ENCODE measurements at regions not wholly inside any gene's neighbourhood (a gene's known extent, or its start where the extent isn't known, plus 50 kb on each side); places are given as distances from the start of the nearest gene placed in this dataset.

DNA sequence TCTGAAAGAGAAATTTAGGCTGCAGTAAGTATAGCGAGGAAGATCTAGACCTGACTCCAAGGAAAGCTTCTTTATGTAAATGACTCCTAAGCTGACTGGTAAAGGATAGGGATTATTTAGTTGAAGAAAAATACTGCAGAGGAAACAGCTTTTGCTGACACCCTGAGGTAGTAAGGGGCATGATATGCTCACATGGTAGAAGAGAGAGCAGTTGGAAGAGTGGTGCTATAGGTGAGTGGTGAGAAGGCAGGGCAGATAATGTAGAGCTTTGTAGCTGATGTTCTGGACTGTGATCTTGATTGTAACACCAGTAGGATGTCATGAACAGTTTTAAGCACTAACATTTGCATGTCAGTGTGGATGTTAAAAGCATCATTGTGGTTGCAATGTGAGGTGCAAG is 639.1 kb upstream of the SLC39A10 start:
- ATAC-seq (ENCODE audit: low FRiP score) (no peak), DNase-seq (no peak)
- Histone ChIP-seq H3K36me3 (ENCODE audit: control insufficient read depth in 1 of 2, insufficient read depth in 2 of 2, low read length in 1 of 2) (no peaks in the 10 kb centered on the region), H3K27ac (ENCODE audit: low read depth in 1 of 2, low read length in 2 of 2) (no peak overlapping the region), H3K9me3 (ENCODE audit: control insufficient read depth, low read length) (no peaks in the 10 kb centered on the region), H3K4me1 (ENCODE audit: control insufficient read depth in 1 of 2, insufficient read depth in 2 of 2, low read length in 2 of 2) (no peaks in the 10 kb centered on the region), H3K27me3 (ENCODE audit: control insufficient read depth in 1 of 2, insufficient read depth in 2 of 2, low read length in 1 of 2) (no peaks in the 10 kb centered on the region), H3K4me3 (ENCODE audit: low read length in 2 of 2) (no peak overlapping the region)
- intact Hi-C loops (cut with DNase I): no loop called here
- 87 to 88% methylated on average over 1 of the region's 1 CpG for WGBS, 2 donors

GRCh38 chr2:195016841-195017240 is 640.2 kb upstream of the SLC39A10 start:
- Histone ChIP-seq H3K4me3 (ENCODE audit: low read length in 2 of 2) (no peak overlapping the region), H3K4me1 (ENCODE audit: control insufficient read depth in 1 of 2, insufficient read depth in 2 of 2, low read length in 2 of 2) (no peaks in the 10 kb centered on the region), H3K27ac (ENCODE audit: low read depth in 1 of 2, low read length in 2 of 2) (no peak overlapping the region), H3K27me3 (ENCODE audit: control insufficient read depth in 1 of 2, insufficient read depth in 2 of 2, low read length in 1 of 2) (no peaks in the 10 kb centered on the region), H3K9me3 (ENCODE audit: control insufficient read depth, low read length) (no peaks in the 10 kb centered on the region), H3K36me3 (ENCODE audit: control insufficient read depth in 1 of 2, insufficient read depth in 2 of 2, low read length in 1 of 2) (no peaks in the 10 kb centered on the region)
- intact Hi-C loops (cut with DNase I): no loop called here
- no peak for ATAC-seq (ENCODE audit: low FRiP score)
- no peak for DNase-seq
- WGBS, 2 donors: 17 to 35% methylated on average over 2 of the region's 2 CpGs

GRCh38 chr2:195009202-195009601 is 647.8 kb upstream of the SLC39A10 start:
- no peak for DNase-seq
- Histone ChIP-seq H3K27ac (ENCODE audit: low read depth in 1 of 2, low read length in 2 of 2) (no peak overlapping the region), H3K36me3 (ENCODE audit: control insufficient read depth in 1 of 2, insufficient read depth in 2 of 2, low read length in 1 of 2) (no peaks in the 10 kb centered on the region), H3K27me3 (ENCODE audit: control insufficient read depth in 1 of 2, insufficient read depth in 2 of 2, low read length in 1 of 2) (no peaks in the 10 kb centered on the region), H3K9me3 (ENCODE audit: control insufficient read depth, low read length) (no peaks in the 10 kb centered on the region), H3K4me3 (ENCODE audit: low read length in 2 of 2) (no peak overlapping the region), H3K4me1 (ENCODE audit: control insufficient read depth in 1 of 2, insufficient read depth in 2 of 2, low read length in 2 of 2) (no peaks in the 10 kb centered on the region)
- intact Hi-C loops (cut with DNase I): no loop called here
- no peak for ATAC-seq (ENCODE audit: low FRiP score)
- 46 to 51% methylated on average over 8 of the region's 8 CpGs for WGBS, 2 donors

- 70 to 83% methylated on average over 5 of the region's 5 CpGs for WGBS, 2 donors
- intact Hi-C loops (cut with DNase I): no loop called here
- H3K4me1 ChIP-seq (ENCODE audit: control insufficient read depth in 1 of 2, insufficient read depth in 2 of 2, low read length in 2 of 2): no peaks in the 10 kb centered on the region
- no peaks in the 10 kb centered on the region for H3K36me3 ChIP-seq (ENCODE audit: control insufficient read depth in 1 of 2, insufficient read depth in 2 of 2, low read length in 1 of 2)
- no peak overlapping the region for H3K27ac ChIP-seq (ENCODE audit: low read depth in 1 of 2, low read length in 2 of 2)
- no peaks in the 10 kb centered on the region for H3K9me3 ChIP-seq (ENCODE audit: control insufficient read depth, low read length)
- ATAC-seq (ENCODE audit: low FRiP score) (no peak), DNase-seq (no peak)
- H3K4me3 ChIP-seq (ENCODE audit: low read length in 2 of 2): no peak overlapping the region
- no peaks in the 10 kb centered on the region for H3K27me3 ChIP-seq (ENCODE audit: control insufficient read depth in 1 of 2, insufficient read depth in 2 of 2, low read length in 1 of 2)
Observed at GRCh38 chr2:195006856-195007255, 650.2 kb upstream of the SLC39A10 start.

- H3K4me3 ChIP-seq (ENCODE audit: low read length in 2 of 2): no peak overlapping the region
- no peak for DNase-seq
- H3K9me3 ChIP-seq (ENCODE audit: control insufficient read depth, low read length): no peaks in the 10 kb centered on the region
- no peaks in the 10 kb centered on the region for H3K4me1 ChIP-seq (ENCODE audit: control insufficient read depth in 1 of 2, insufficient read depth in 2 of 2, low read length in 2 of 2)
- intact Hi-C loops (cut with DNase I): no loop called here
- no peaks in the 10 kb centered on the region for H3K27me3 ChIP-seq (ENCODE audit: control insufficient read depth in 1 of 2, insufficient read depth in 2 of 2, low read length in 1 of 2)
- WGBS, 2 donors: 6 to 21% methylated on average over 4 of the region's 4 CpGs
- no peaks in the 10 kb centered on the region for H3K36me3 ChIP-seq (ENCODE audit: control insufficient read depth in 1 of 2, insufficient read depth in 2 of 2, low read length in 1 of 2)
- H3K27ac ChIP-seq (ENCODE audit: low read depth in 1 of 2, low read length in 2 of 2): no peak overlapping the region
- no peak for ATAC-seq (ENCODE audit: low FRiP score)
Observed at GRCh38 chr2:195003881-195004471, 653.0 kb upstream of the SLC39A10 start.

DNA sequence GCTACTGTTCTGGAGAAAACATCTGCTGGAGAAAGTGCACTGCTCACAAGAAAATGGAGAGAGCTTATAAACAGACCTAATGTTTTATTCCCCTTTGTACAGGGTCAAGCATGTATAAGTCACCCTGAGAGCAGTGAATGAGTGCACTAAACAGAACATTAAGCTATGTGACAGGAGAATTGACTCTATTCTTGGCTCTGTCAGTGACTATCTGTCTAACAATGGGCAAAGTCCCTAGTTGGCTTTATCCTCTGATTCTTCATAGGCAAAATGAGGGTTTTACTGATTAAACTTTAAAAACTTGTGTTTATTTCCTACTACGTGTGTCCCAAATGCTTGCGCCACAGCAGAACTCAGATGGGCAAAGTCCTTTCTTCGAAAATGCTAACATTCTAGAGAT is 655.1 kb upstream of the SLC39A10 start:
- Histone ChIP-seq H3K4me1 (ENCODE audit: control insufficient read depth in 1 of 2, insufficient read depth in 2 of 2, low read length in 2 of 2) (no peaks in the 10 kb centered on the region), H3K27me3 (ENCODE audit: control insufficient read depth in 1 of 2, insufficient read depth in 2 of 2, low read length in 1 of 2) (no peaks in the 10 kb centered on the region), H3K9me3 (ENCODE audit: control insufficient read depth, low read length) (no peaks in the 10 kb centered on the region), H3K27ac (ENCODE audit: low read depth in 1 of 2, low read length in 2 of 2) (no peak overlapping the region), H3K36me3 (ENCODE audit: control insufficient read depth in 1 of 2, insufficient read depth in 2 of 2, low read length in 1 of 2) (no peaks in the 10 kb centered on the region), H3K4me3 (ENCODE audit: low read length in 2 of 2) (no peak overlapping the region)
- intact Hi-C loops (cut with DNase I): no loop called here
- ATAC-seq (ENCODE audit: low FRiP score) (no peak), DNase-seq (no peak)
- 96 to 97% methylated on average over 3 of the region's 3 CpGs for WGBS, 2 donors

DNA sequence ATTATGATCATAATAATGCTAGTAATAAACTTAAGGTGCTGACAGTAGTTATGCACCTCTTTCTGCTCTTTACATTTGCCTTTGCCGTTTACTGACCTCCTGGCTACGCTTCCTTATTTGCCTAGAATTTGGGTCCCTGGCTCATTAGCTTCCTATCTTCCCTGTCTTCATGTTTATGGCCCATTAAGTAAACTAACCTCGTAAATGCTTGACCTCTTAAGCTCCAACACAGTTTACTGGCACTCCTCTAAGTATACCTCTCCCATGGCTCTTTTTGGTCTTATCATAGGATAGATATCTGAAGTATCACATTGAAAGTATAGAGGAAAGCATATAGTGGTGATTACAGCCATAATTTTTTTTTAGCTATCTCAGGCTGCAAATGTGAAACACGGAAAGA is 657.3 kb upstream of the SLC39A10 start:
- Histone ChIP-seq H3K9me3 (ENCODE audit: control insufficient read depth, low read length) (no peaks in the 10 kb centered on the region), H3K27ac (ENCODE audit: low read depth in 1 of 2, low read length in 2 of 2) (no peak overlapping the region), H3K36me3 (ENCODE audit: control insufficient read depth in 1 of 2, insufficient read depth in 2 of 2, low read length in 1 of 2) (no peaks in the 10 kb centered on the region), H3K4me3 (ENCODE audit: low read length in 2 of 2) (no peak overlapping the region), H3K27me3 (ENCODE audit: control insufficient read depth in 1 of 2, insufficient read depth in 2 of 2, low read length in 1 of 2) (no peaks in the 10 kb centered on the region), H3K4me1 (ENCODE audit: control insufficient read depth in 1 of 2, insufficient read depth in 2 of 2, low read length in 2 of 2) (no peaks in the 10 kb centered on the region)
- WGBS, 2 donors: 55 to 63% methylated on average over 4 of the region's 4 CpGs
- intact Hi-C loops (cut with DNase I): no loop called here
- ATAC-seq (ENCODE audit: low FRiP score): no peak
- no peak for DNase-seq

DNA sequence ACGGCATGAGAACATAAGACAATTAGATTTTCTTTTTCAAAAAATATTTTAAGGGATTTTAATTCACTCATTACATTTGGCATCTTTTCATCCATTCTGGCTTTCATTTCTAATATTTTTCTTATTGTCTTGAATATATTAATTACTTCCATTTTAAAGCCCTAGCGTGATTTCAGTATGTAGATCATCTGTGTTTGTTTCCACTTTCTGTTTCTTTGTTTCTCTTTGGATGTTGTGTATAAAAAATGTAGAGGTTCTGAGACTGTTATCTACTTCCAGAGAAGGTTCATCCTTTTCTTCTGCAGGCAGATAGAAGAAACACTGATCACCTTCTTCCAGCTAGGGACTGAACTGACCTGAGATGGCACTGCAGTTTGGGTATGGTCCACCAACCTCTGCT is 664.4 kb upstream of the SLC39A10 start:
- Histone ChIP-seq H3K36me3 (ENCODE audit: control insufficient read depth in 1 of 2, insufficient read depth in 2 of 2, low read length in 1 of 2) (no peaks in the 10 kb centered on the region), H3K27ac (ENCODE audit: low read depth in 1 of 2, low read length in 2 of 2) (no peak overlapping the region), H3K9me3 (ENCODE audit: control insufficient read depth, low read length) (no peaks in the 10 kb centered on the region), H3K4me3 (ENCODE audit: low read length in 2 of 2) (no peak overlapping the region), H3K27me3 (ENCODE audit: control insufficient read depth in 1 of 2, insufficient read depth in 2 of 2, low read length in 1 of 2) (no peaks in the 10 kb centered on the region), H3K4me1 (ENCODE audit: control insufficient read depth in 1 of 2, insufficient read depth in 2 of 2, low read length in 2 of 2) (no peaks in the 10 kb centered on the region)
- intact Hi-C loops (cut with DNase I): no loop called here
- 83 to 85% methylated on average over 2 of the region's 2 CpGs for WGBS, 2 donors
- DNase-seq (no peak), ATAC-seq (ENCODE audit: low FRiP score) (no peak)

GRCh38 chr2:194985258-194985657 is 671.8 kb upstream of the SLC39A10 start:
- ATAC-seq (ENCODE audit: low FRiP score) (no peak), DNase-seq (no peak)
- intact Hi-C loops (cut with DNase I): no loop called here
- Histone ChIP-seq H3K27me3 (ENCODE audit: control insufficient read depth in 1 of 2, insufficient read depth in 2 of 2, low read length in 1 of 2) (no peaks in the 10 kb centered on the region), H3K4me1 (ENCODE audit: control insufficient read depth in 1 of 2, insufficient read depth in 2 of 2, low read length in 2 of 2) (no peaks in the 10 kb centered on the region), H3K9me3 (ENCODE audit: control insufficient read depth, low read length) (peaks cover 3% of the 10 kb centered on the region), H3K27ac (ENCODE audit: low read depth in 1 of 2, low read length in 2 of 2) (no peak overlapping the region), H3K4me3 (ENCODE audit: low read length in 2 of 2) (no peak overlapping the region), H3K36me3 (ENCODE audit: control insufficient read depth in 1 of 2, insufficient read depth in 2 of 2, low read length in 1 of 2) (no peaks in the 10 kb centered on the region)
- WGBS, 2 donors: 62 to 80% methylated on average over 1 of the region's 1 CpG

Measured in aorta (tissue), 5 donors.